Fibroblast of skin of left quadriceps (primary cell): ENCODE measurements at regions not wholly inside any gene's neighbourhood (a gene's known extent, or its start where the extent isn't known, plus 50 kb on each side); places are given as distances from the start of the nearest gene placed in this dataset.

Experiments used
- DNase-seq, 2 experiments: peaks; one replicate each; pipeline ENCODE4 v3.0.0-alpha.2; 2013; ENCODE audit warnings: low read depth in 2 of 2

DNA sequence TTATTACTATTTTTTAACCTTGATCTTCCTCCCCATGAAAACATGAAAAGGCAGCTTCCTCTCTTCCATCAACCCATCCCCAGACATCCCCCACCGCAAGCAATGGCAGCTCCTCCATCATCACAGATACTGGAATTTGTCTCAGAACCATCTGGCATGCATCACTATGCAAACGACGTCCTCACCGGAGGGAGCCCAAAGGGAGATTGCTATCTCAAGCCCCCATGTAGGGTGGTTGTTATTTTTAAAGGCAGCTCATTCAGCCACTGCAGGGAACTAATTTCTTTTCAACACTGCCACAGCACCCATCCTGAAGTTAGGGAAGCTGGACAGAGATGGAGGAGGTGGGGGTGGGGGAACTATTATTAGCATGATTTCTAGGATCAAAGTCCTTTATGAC, 222.5 kb downstream of the FOXL1 start:
- DNase-seq: no peak

DNA sequence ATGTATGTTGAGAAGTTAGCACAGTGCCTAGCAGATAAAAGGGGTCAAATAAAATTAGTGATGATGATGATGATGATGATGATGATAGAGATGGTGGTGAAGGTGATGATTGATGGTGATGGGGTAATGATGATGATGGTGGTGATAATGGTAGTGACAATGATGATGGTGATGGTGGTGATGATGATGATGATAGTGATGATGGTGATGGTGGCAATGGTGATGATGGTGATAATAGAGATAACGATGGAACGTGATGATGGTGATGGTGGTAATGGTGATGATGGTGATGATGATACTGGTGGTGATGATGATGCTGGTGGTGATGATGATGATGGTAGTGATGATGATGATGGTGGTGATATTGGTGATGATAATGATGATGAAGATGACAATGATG, 223.7 kb downstream of the FOXL1 start:
- DNase-seq: no peak

DNA sequence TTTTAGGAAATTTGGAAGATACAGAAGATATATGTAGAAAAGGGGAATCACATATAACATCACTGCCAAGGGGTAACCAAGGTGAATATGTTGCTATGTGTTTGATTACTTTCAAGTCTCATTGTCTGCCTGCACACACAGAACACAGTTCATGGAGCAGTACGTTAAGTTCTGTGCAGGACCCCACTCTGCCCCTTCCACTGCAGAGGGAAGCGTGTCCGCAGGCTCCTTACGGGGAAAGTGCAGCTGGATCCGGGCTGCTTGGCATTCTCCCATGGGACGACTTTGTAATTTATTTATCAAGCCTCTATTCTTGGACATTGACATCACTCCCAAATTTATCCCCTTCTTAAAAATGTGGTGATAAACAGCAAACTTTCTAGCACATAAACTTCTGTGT, 226.8 kb downstream of the FOXL1 start:
- no peak for DNase-seq

DNA sequence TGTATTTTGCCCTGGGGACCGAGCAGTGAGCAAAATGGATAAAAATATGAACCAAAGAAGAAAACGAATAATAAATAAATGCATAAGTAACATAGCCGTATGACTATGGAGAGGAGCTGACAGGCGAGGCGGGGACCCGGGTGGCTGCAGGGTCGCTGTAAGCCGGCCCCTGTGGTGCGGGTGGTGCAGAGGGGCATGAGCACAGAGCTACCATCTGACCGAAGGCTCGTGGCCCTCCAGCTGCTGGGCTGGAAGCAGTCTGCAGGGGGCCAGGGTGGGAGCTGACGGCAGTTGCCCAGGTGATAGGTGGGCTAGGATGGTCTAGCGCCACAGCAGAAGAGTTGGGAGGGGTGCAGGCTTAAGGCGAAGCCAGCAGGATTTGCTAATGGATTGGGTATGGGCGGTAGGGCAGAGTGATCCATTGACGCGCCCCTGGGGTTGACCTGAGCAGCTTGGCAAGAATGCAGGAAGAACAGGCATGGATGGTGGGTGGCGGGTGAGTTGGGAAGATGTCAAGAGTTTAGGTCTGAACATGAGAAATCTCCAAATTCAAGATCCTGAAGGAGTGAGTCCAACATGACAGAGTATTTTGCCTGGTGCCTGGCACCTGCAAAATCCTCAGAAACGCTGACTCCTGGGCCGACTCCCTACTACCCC, 228.0 kb downstream of the FOXL1 start:
- DNase-seq: no peak

- DNase-seq: no peak
Measured at GRCh38 chr16:86806838-86807351, 228.5 kb downstream of the FOXL1 start.

DNA sequence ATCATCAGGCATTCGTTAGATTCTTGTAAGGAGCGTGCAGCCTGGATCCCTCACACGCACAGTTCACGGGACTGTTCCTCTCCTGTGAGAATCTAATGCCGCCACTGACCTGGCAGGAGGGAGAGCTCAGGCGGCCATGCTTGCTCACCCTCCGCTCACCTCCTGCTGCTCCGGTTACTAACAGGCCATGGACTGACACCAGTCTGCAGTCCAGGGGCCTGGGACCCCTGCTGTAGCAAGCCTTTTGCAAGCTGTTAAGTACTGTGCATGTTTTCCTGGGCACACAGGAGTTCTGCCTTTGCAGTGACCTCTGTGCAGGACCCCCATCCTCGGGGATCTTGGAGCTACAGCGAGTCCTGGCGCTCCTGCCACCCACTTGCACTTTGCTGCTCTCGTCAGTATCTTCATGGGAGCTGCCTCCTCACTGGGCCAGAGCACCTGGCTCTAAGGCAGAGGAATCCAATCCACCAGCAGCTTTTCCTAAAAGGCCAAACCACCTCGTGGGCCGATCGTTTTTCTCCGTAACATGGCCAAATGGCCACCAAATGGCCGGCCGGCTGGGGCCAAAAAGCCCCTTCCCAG, 230.6 kb downstream of the FOXL1 start:
- DNase-seq: no peak

- DNase-seq: peak; percentile 50 to 59
Measured at GRCh38 chr16:86809458-86809955, 231.2 kb downstream of the FOXL1 start.

DNA sequence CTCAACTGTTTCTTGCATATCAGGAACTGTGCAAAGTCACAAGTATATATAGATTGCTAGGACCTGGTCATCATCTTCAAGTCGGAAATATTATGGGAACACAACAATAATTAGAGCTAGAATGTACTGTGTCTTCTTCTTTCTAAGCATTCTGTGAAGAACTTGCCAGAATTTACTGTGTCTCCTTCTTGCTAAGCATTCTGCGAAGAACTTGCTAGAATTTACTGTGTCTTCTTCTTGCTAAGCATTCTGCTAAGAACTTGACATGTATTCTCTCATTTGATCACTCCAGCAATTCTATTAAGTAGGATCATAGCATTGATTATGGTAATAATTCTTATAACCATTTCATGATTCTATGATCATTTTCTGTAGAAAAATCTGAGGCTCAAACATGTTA, 231.7 kb downstream of the FOXL1 start:
- no peak for DNase-seq

GRCh38 chr16:86812363-86812970, 234.1 kb downstream of the FOXL1 start:
- DNase-seq: no peak

GRCh38 chr16:86814256-86814655, 235.9 kb downstream of the FOXL1 start:
- no peak for DNase-seq

DNA sequence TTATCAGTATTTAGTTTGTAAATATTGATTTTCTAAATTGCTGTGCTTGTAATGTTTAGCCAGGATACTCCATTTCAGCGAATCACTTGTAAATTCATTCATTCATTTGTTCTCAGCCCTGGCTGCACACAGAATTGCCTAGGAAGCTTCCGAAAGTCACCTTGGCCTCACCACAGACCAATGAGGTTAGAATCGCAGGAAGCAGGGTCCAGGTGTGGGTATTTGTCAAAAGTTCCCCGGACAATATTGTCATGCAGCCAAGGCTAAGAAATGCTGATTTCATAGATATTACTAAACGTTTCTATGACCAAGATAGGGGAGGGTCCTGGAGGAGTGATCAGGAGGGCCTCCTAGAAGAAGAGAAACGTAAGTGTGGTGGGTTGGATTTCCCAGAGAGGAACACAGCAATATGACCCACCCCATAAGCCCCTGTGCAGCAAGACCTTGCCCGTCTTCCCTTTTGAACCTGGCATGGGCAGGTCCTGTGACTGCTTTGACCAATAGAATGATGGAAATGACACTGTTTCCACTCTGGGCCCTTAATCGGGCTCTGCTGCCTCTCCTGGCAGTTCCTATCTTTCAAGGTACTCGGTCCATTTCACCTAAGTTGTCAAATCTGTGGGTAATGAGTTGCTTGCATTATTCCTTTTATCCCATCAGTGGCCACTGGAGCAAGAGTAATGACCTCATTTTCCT, 238.7 kb downstream of the FOXL1 start:
- DNase-seq: no peak

- no peak for DNase-seq
Measured at GRCh38 chr16:86818671-86819532, 240.6 kb downstream of the FOXL1 start.

- no peak for DNase-seq
Measured at GRCh38 chr16:86819533-86819892, 241.2 kb downstream of the FOXL1 start.

GRCh38 chr16:86821895-86822294, 243.5 kb downstream of the FOXL1 start:
- no peak for DNase-seq

DNA sequence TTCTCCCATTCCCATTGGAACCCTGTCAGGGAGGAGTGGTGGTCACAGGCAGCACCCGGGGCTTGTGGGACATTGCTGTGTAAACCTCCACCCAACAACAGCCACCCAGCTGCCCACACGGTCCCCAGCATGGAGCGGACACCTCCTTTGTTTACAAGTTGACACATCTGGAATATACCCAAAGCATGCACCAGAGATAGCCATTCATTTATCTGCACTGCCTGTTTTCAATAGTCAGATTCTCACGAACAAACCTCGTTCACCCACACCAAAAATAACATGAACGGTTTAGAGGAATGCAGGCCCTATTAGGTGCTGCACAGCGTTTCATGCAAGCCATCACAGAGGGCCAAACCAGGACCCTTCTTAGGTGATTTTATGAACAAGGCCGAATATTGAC, 244.8 kb downstream of the FOXL1 start:
- no peak for DNase-seq

DNA sequence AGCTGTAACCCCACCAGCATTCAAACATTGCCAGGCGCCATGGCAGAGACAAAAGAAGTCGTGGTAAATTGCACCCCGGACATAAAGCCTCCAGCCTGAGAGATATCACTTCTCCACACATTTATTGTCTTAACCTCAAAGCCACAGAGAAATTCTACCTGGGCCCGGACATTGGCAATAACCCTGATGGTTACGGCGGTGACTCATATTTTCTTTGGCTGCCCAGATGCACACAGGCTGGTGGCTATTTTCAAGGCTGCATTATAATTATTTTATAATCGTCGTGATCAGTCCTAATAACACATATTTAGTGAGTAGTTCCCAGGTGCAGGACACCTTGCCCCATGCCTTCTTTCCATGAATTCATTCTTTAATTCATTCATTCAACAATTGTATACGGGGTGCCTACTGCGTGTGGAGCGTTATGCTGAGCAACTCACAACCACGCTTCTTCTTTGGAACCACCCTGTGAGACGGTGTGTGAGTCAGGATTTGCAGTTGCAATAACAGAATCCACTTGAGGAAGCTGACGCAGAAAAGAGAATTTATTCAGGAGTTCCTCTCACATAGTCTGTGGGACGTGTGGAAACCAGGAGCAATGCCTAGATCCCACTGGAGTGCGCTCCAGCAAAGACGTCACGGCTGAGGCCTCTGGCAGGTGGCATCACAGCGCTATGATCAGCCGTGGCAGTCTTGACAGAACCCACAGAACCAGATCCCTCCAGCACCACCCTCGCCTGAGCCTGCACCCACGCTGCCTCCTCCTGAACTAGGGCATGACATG, 245.7 kb downstream of the FOXL1 start:
- DNase-seq: no peak

- no peak for DNase-seq
Measured at GRCh38 chr16:86824751-86825296, 246.5 kb downstream of the FOXL1 start.

DNA sequence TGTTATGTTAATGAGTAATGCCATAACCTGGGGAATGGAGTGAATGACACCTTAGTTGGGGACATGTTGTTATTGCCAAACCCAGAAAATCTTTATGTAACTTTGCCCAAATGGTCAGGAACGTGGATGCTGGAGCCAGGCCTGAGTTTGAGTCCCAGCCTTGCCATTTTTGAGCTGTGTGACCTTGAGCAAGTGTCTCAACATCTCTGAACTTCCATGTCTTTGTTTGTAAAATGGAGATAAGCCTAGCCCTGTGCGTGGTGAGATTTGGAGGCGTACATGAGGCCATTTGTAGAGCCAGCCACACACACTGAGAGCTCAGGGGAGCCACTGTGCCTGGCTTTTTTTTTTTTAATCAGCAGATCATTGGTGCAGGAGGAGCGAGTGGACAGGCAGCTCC, 247.3 kb downstream of the FOXL1 start:
- DNase-seq: no peak

- no peak for DNase-seq
Measured at GRCh38 chr16:86826941-86827340, 248.6 kb downstream of the FOXL1 start.

- no peak for DNase-seq
Measured at GRCh38 chr16:86827521-86827920, 249.2 kb downstream of the FOXL1 start.

DNA sequence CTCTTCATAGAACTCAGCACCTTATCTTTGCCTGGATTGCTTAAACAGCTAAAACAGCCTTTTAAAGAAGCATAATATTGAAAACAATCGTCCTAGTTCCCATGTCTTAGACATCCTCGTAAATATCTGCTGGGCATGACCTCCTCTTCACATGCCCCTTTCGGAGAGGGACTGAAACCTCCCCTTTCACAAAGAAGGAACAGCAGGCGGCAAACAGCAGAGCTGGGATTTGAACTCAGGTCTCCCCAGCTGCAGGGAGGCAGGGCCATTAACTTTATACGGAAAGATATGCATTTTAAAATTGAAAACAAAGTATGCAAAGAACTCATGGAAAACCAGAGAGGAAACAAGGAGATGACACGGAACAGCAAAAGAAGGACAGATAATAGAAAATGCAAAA, 249.9 kb downstream of the FOXL1 start:
- DNase-seq: no peak
